NCI-H460 (cell line): ENCODE measurements at regions not wholly inside any gene's neighbourhood (a gene's known extent, or its start where the extent isn't known, plus 50 kb on each side); places are given as distances from the start of the nearest gene placed in this dataset.
A peak's percentile ranks its signal among the peaks of the same experiment; 100 is the strongest.
"Not testable (repeated sequence)": the region's sequence is repeated elsewhere in the genome, so short reads cannot be mapped to it uniquely, and the experiment has no call there.

Experiments
- DNase-seq: peaks from one replicate; pipeline ENCODE4 v3.0.0-alpha.2; 2016; ENCODE audit warnings: low read depth; ENCODE audit errors: extremely low read depth

DNA sequence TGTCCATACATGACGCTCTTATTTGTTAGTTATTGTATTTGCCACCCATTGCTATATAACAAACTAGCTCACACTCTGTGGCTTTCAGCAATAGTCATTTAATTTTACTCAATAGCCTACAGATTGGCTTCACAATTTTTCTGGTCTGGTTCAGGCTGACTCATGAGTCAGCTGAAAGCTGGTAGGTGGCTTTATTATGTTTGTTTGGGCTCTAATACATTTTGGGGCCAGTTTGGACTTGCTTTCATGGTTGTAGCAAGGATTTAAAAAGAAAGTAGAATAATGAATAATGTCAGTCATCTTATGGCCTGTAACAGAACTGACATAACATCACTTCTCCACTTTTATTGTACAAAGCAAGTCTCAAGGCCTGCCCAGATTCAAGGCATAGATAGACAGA lies 338.7 kb downstream of the LRRIQ3 start:
- DNase-seq, result no peak

DNA sequence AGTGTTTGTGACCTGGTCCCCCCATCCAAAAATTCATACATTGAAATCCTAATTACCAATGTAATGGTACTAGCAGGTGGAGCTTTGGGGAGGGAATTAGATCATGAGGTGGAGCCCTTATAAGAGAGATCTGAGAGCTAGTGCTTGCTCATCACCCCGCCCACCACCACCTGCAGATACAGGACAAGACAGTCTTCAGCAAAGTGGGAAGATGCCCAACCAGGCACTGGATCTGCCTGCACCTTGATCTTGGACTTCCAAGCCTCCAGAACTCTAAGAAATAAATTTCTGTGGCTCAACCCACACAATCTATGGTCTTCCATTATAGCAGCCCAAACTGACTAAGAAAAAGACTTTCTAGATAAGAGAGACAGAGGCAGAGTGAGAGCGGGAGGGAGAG lies 343.4 kb downstream of the LRRIQ3 start:
- no peak for DNase-seq

DNA sequence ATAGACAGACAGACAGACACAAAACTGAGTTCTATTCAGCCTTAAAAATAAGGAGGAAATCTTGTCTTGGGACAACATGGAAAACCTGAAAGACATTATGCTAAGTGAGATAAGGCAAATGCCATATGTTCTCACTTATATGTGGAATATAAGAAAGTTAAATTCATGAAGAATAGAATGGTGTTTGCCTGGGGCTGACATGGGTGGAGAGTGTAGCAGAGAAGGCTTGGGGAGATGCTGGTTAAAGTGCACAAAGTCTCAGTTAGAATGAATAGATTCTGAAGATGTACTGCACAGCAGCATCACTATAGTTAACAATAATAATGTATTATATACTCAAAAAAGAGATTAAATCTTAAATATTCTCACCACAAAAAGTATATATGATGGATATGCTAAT lies 355.5 kb downstream of the LRRIQ3 start:
- no peak for DNase-seq

DNA sequence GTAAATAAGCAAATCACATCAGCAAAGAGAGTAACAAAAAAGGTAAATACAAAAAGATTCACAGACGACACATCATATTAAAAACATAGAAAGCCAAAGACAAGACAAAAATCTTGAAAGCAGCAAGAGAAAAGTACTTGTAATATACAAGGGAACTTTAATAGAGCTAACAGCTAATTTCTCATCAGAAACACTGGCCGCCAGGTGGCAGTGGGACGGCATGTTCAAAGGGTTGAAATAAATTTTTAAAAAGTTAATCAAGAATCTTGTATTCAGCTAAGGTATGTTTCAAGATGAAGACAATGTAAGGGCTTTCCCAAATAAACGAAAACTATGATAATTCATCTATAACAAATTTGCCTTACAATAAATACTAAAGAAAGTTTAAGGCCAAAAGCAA lies 358.1 kb downstream of the LRRIQ3 start:
- DNase-seq, result no peak

DNA sequence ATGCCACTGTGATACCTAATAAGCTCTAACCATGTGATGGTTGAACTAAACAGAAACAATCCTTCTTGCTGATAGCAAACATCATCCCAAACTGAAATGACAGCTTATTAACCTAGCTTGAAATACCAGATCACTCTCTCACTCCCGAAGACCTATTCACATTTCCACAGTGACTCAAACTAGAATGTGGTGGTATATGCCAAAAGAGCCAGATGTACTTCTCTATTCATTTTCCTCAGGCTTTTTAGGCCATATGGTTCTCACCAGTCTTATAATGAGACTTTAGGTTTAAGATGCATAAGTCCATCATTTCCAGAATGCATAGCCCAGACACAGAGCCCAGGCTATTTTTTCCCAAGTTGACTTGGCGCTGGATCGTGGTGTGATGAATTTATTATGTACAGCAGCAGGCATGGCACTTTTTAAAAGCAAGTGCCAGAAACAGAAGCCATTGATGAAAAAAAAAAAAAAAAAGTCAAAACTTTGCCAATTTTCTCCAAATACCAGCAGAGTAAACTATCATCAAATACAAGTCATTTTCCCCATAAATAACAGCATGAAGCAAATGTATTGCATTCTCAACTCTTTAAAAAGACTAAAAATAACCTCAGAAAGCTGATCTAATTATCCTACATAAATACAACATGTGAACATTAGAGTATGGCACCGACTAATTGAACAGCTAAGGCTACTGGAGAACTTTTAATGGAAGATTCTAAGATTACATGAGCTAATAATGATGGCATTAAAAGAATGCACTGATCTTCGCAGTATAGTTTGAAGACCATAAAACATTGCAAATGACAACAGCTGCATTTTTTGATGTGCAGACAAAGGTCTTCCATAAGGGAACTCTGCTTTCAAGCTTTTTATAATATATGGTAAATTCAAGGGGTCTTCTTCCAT lies 365.4 kb downstream of the LRRIQ3 start:
- DNase-seq, result no peak

GRCh38 chr1:73827283-73827682 lies 370.7 kb downstream of the LRRIQ3 start:
- not testable (repeated sequence) for DNase-seq

DNA sequence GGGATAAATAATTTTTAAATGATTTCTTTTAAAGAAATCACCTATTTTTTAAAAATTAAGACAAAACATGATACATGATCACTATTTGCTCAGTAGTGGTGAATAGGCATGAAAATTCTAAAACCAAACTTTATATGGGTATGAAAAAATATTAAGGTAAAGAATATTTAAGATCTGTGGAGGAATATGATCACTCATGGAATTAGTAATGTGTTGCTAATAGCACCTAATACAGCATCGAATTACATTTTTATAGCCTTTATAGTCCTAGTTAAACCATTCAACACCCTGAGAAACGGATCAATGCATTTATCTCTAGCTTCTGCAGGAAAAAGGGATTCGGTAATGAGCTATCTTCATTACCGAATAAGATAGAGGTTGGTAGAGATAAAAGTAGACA lies 373.9 kb downstream of the LRRIQ3 start:
- no peak for DNase-seq

DNA sequence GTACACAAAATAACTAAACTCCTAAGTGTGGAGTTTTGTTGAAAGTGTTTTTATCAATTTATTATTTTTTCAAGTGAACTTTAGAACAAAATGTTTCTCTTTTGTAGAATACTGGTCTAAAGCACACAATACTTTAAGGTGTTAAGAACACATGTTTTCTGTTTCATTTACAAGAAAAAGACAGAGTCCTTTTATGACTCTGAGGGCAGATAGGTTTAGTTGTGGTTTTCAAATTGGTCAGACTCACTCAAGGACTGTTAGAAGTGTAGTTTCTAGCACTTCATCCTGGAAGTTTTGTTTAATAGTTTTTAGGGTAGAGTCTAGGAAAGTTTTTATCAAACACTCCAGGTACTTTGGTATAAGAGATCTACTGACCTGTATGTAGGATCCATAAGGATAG lies 376.5 kb downstream of the LRRIQ3 start:
- no peak for DNase-seq

DNA sequence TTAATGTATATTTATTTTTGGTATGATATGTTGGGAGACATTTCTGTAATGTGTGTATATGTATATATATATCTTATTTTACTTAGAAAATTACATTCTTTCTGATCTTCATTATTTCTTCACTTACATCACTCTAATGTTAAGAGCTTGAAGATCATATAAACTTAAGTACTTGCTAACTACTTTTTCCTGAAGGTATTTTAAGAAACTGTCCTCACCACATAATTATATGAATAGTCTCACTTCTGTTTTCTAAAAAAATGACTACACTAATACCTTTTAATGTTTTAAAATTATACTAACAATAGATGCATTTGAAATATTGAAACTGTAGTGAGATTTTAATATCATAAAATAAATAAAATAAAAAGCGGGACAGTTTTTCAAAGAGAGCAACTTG lies 377.1 kb downstream of the LRRIQ3 start:
- no peak for DNase-seq

GRCh38 chr1:73813716-73814115 lies 384.3 kb downstream of the LRRIQ3 start:
- no peak for DNase-seq

- no peak for DNase-seq
Observed at GRCh38 chr1:73813236-73813635, 384.7 kb downstream of the LRRIQ3 start.

- DNase-seq, result no peak
Observed at GRCh38 chr1:73811798-73812197, 386.2 kb downstream of the LRRIQ3 start.

GRCh38 chr1:73804935-73805334 lies 393.0 kb downstream of the LRRIQ3 start:
- DNase-seq, result no peak

DNA sequence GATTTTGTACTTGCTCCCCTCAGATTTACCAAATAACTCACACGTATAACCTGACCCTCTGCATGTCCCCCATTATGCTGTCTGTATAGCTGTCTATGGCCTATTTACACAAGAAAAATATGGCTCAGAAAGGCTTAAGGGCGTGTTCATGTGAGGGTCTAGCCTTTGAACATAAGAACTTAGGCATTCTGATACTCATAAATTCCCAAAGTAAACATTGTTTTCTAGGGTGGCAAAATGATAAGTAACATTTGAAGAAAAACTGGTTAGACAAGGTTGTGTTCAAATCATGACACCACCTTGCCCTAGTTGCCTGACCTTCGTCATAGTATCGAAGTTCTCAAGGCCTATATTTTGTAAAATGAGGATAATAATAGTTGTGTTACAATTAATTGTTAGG lies 394.6 kb downstream of the LRRIQ3 start:
- DNase-seq, result no peak

GRCh38 chr1:73801912-73802429 lies 396.0 kb downstream of the LRRIQ3 start:
- DNase-seq, result no peak

- peak; percentile 7 for DNase-seq
Observed at GRCh38 chr1:73800376-73800775, 397.6 kb downstream of the LRRIQ3 start.

GRCh38 chr1:73789965-73790364 lies 408.0 kb downstream of the LRRIQ3 start:
- no peak for DNase-seq

DNA sequence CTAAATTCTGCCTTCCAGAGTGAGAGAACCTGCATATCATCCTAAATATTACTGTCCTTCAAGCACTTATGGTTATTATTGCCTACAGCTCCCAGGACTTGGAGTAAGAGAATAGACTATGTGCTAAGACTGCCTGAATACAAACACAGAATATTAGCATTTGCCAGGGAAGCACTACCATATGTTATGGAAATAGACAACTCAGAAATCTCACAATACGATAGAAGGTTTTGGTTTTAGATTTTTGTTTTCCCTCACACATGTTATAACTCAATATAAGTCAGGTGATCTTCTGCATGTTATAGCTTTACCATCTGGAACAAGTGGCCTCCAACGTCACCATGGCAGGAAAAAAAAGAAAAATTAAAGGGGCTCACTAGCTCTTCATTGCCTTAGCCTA lies 413.9 kb downstream of the LRRIQ3 start:
- no peak for DNase-seq

DNA sequence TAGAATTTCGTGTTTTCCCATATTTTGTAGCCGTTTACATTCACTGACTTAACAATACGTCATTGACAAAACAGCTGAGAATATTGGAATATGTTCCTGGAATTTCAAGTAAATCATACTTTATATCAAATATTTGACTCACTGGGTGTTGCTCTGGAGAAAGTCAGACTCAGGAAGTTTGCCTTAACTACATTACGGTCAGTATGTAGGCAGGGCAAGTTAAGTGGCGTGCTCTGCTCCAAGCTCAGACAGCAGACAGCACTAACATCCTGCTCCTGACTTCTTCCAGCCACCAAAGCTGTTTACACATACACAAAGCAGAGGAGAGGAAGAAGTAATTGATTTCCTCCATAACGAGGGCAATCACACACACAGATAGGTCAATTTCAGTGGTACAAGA lies 414.6 kb downstream of the LRRIQ3 start:
- DNase-seq, result no peak

DNA sequence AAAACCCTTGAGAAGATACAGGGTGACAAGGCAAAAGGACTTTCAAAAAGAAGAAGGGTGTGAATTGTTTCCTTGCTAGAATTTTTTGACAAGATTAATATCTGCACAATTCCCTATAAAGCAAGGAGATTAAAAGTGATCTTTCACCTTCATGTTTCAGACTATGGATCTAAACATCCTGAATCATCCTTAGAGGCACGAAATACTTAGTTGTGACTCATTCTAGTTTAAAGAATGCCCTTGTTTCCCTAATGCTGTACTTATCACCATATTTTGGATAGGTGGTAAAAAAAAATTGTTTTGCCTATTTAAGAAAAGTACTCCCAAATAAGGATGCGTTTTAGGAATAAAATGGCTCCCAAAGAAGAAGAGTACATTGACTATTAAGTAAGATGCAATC lies 415.1 kb downstream of the LRRIQ3 start:
- no peak for DNase-seq

- peak; percentile 2 for DNase-seq
Observed at GRCh38 chr1:73781251-73781650, 416.7 kb downstream of the LRRIQ3 start.

DNA sequence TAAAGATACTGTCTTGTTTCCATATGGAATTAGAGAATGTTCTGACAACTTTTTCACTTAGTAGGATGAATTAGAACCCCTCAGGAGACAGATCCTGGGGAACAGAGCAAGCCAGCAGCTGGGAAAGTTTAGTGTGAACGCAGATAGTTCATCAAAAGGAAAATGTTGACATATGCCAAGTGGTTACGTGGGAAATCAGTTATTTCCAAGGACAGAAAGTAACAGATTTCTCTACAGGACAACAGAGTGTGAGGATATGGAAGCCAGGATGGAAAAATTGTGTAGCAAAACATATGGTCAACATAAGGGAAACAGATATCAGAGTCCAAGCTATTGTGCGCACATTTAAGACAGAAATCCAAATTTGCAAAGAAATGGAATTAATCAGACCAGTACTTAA lies 419.5 kb downstream of the LRRIQ3 start:
- no peak for DNase-seq

GRCh38 chr1:73775896-73776295 lies 422.1 kb downstream of the LRRIQ3 start:
- no peak for DNase-seq
